DND-41 (cell line): ENCODE measurements at regions not wholly inside any gene's neighbourhood (a gene's known extent, or its start where the extent isn't known, plus 50 kb on each side); places are given as distances from the start of the nearest gene placed in this dataset.

Source experiments
- CTCF ChIP-seq: IDR thresholded peaks from 2 replicates; pipeline ENCODE4 v1.5.1; 2012; ENCODE audit warnings: borderline replicate concordance, low read length, moderate library complexity, mild to moderate bottlenecking; ENCODE audit not compliant: poor library complexity, severe bottlenecking; ENCODE audit errors: extremely low read depth
- EZH2 ChIP-seq: IDR thresholded peaks from 3 replicates; pipeline ENCODE4 v1.6.1; 2012; ENCODE audit warnings: borderline replicate concordance, low read depth, mild to moderate bottlenecking, moderate library complexity, low read length, inconsistent platforms; ENCODE audit not compliant: severe bottlenecking

GRCh38 chr22:48907591-48907990 lies 920.1 kb downstream of the BRD1 start:
- TF ChIP-seq CTCF (no peak), EZH2 (no peak)
